ENCODE measurements at regions not wholly inside any gene's neighbourhood (a gene's known extent, or its start where the extent isn't known, plus 50 kb on each side); places are given as distances from the start of the nearest gene placed in this dataset.

DNA sequence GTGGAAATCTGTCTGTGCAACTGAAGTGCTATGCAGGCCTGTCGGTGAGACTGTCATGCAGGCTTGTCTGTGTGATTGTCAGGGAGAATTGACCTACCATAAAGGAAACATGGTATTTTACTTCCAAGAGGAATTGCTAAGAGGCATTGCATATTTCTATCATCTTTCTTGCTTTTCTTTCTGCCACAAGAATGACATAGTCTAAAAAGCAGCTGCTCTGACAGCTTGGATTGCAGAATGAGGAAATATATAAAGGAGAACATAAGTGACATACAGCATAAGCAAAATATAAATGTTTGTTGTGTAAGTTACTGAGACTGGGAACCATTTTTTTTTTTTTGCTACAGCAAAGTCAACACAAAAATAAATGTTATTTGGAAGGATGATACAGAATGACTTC, 105.1 kb downstream of the MANEA start:
- Histone ChIP-seq H3K9me3 (no peaks in the 10 kb centered on the region), H3K4me1 (no peaks in the 10 kb centered on the region), H3K27me3 (no peaks in the 10 kb centered on the region), H3K27ac (replicated peaks in 1 of 4) (no peak overlapping the region), H3K36me3 (no peaks in the 10 kb centered on the region), H3K4me3 (no peak overlapping the region)
- WGBS, result 47% methylated on average over 1 of the region's 1 CpG
- intact Hi-C loops (cut with DNase I), result no loop called here
- TF ChIP-seq EP300 (IDR thresholded peaks at IDR 0.05) (no peak), POLR2AphosphoS5 (IDR thresholded peaks at IDR 0.05) (no peak), POLR2A (IDR thresholded peaks at IDR 0.05; ENCODE audit: low read depth) (no peak)
- DNase-seq (ENCODE audit: extremely low spot score), result no peak

DNA sequence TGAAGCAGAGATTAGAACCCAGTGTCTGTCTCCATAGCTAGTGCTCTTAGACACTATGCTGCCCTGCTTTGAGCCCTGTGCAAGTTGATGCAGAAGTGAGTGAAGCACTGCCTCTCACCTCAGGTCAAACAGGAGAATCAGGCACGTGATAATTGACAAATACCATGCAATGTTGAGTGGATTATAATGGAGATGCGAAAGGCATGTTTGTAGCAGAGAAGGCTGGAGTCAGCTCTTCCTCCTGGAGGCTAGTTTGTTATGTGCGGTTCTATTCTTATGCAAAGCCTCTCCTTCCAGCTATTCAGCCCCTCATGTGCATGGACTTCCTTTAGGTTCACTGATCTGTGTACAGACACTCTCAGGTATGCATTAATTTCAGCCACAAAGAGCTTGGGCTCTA, 108.5 kb downstream of the MANEA start:
- DNase-seq (ENCODE audit: extremely low spot score), result no peak
- Histone ChIP-seq H3K27me3 (no peaks in the 10 kb centered on the region), H3K4me3 (no peak overlapping the region), H3K36me3 (no peaks in the 10 kb centered on the region), H3K9me3 (peaks cover 0 to 6% (median 0%) of the 10 kb centered on the region in 4 donors), H3K27ac (replicated peaks in 1 of 4) (no peak overlapping the region), H3K4me1 (no peaks in the 10 kb centered on the region)
- WGBS, result 38% methylated on average over 2 of the region's 3 CpGs
- intact Hi-C loops (cut with DNase I), result no loop called here
- TF ChIP-seq EP300 (IDR thresholded peaks at IDR 0.05) (no peak), POLR2A (IDR thresholded peaks at IDR 0.05; ENCODE audit: low read depth) (no peak), POLR2AphosphoS5 (IDR thresholded peaks at IDR 0.05) (no peak)
- TF ChIP-seq, protein P1, sequence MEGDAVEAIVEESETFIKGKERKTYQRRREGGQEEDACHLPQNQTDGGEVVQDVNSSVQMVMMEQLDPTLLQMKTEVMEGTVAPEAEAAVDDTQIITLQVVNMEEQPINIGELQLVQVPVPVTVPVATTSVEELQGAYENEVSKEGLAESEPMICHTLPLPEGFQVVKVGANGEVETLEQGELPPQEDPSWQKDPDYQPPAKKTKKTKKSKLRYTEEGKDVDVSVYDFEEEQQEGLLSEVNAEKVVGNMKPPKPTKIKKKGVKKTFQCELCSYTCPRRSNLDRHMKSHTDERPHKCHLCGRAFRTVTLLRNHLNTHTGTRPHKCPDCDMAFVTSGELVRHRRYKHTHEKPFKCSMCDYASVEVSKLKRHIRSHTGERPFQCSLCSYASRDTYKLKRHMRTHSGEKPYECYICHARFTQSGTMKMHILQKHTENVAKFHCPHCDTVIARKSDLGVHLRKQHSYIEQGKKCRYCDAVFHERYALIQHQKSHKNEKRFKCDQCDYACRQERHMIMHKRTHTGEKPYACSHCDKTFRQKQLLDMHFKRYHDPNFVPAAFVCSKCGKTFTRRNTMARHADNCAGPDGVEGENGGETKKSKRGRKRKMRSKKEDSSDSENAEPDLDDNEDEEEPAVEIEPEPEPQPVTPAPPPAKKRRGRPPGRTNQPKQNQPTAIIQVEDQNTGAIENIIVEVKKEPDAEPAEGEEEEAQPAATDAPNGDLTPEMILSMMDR (IDR thresholded peaks at IDR 0.05), result no peak

DNA sequence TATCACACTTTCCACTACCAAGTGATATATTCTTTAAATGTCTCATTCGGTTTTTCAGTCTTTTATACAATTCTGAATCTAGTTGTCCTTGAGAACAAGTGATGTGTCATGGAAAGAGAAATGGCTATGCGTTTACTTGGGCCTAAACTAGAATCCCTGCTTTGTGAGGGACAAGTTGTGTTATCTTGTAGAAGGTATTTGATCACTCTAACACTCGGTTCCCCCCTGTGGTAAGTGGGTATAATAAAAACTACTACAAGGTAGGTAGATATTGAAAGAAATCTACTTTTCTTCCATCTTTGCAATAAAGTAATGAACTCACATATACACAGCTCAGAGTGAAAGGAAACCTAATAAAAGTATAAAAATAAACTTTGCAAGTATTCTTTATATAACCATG, 108.9 kb downstream of the MANEA start:
- DNase-seq (ENCODE audit: extremely low spot score), result no peak
- H3K27me3 ChIP-seq, result no peaks in the 10 kb centered on the region
- intact Hi-C loops (cut with DNase I), result no loop called here
- H3K36me3 ChIP-seq, result no peaks in the 10 kb centered on the region
- H3K27ac ChIP-seq (replicated peaks in 1 of 4), result no peak overlapping the region
- no peak for TF ChIP-seq POLR2A (IDR thresholded peaks at IDR 0.05; ENCODE audit: low read depth)
- TF ChIP-seq, protein P1 (IDR thresholded peaks at IDR 0.05), result no peak
- H3K9me3 ChIP-seq, result peaks cover 0 to 6% (median 0%) of the 10 kb centered on the region in 4 donors
- H3K4me3 ChIP-seq, result no peak overlapping the region
- H3K4me1 ChIP-seq, result no peaks in the 10 kb centered on the region
- 66% methylated on average over 3 of the region's 3 CpGs for WGBS

DNA sequence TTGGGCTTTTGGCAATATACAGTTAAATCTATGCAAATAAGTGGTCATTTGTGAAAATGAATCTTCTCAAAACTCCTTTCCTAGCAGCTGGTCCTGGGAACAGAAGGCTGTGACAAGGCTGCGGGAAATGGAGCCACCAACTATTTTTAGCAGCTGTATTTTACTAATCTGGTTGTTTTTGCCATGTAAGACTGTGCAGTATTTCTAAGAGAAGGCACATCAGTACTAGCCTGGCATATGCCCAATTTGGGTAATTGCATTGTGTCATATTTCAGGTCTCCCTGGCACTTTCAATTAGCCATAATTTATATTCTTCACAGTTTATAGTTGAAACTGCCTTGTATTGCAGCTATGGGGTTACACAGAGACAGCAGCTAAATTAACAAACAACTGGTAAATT, 109.6 kb downstream of the MANEA start:
- H3K4me3 ChIP-seq, result no peak overlapping the region
- DNase-seq (ENCODE audit: extremely low spot score), result no peak
- TF ChIP-seq, protein P1 (IDR thresholded peaks at IDR 0.05), result no peak
- TF ChIP-seq POLR2A (IDR thresholded peaks at IDR 0.05; ENCODE audit: low read depth), result no peak
- TF ChIP-seq POLR2AphosphoS5 (IDR thresholded peaks at IDR 0.05), result no peak
- no peak for TF ChIP-seq EP300 (IDR thresholded peaks at IDR 0.05)
- no peaks in the 10 kb centered on the region for H3K36me3 ChIP-seq
- no peaks in the 10 kb centered on the region for H3K27me3 ChIP-seq
- 78% methylated on average over 1 of the region's 1 CpG for WGBS
- no peaks in the 10 kb centered on the region for H3K4me1 ChIP-seq
- H3K27ac ChIP-seq (replicated peaks in 1 of 4), result no peak overlapping the region
- intact Hi-C loops (cut with DNase I), result no loop called here
- H3K9me3 ChIP-seq, result peaks cover 0 to 6% (median 0%) of the 10 kb centered on the region in 4 donors

DNA sequence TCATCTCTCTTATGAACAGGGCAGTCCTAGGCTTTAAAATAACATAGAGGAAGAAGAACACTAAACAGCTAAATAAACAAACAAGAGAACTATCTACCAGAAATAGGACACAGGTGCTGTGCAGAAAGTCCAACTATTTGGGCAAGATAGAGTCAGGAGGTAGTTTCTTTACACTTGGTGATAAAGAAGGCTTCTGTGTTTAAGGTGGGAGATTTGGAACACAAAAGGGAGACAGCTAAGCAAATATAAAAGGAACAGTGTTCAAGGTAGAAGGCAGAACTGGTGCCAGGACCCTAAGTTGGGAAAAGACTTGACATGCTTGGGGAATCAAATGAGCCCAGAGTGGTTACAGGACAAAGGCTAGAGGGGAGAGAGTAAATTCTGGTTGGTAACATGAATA, 110.5 kb downstream of the MANEA start:
- intact Hi-C loops (cut with DNase I), result no loop called here
- TF ChIP-seq EP300 (IDR thresholded peaks at IDR 0.05) (no peak), POLR2A (IDR thresholded peaks at IDR 0.05; ENCODE audit: low read depth) (no peak), POLR2AphosphoS5 (IDR thresholded peaks at IDR 0.05) (no peak)
- TF ChIP-seq, protein P1 (IDR thresholded peaks at IDR 0.05), result no peak
- H3K27me3 ChIP-seq, result no peaks in the 10 kb centered on the region
- H3K4me1 ChIP-seq, result no peaks in the 10 kb centered on the region
- peaks cover 0 to 6% (median 0%) of the 10 kb centered on the region in 4 donors for H3K9me3 ChIP-seq
- H3K27ac ChIP-seq (replicated peaks in 1 of 4), result no peak overlapping the region
- no peaks in the 10 kb centered on the region for H3K36me3 ChIP-seq
- no peak for DNase-seq (ENCODE audit: extremely low spot score)
- H3K4me3 ChIP-seq, result no peak overlapping the region
